ENCODE measurements at regions not wholly inside any gene's neighbourhood (a gene's known extent, or its start where the extent isn't known, plus 50 kb on each side); places are given as distances from the start of the nearest gene placed in this dataset.

DNA sequence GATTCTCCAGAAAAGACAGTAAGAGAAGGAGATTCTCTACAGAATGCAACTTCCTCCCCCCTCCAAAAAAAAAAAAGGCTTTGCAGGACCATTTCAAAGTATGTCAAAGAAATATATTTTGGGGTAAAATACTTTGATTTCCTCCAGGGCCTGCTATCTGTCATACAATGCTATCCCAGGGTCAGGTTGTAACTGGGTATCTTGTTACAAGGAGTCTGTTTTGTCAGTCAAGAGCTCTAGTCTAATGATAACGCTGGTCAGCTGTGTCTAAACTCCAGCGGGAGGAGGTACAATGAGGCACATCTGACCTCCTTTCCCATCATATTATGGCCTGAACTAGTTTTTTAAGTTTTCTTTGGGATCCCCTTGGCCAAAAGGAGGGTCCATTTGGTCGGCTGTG is 408.4 kb upstream of the CDH5 start:
- TF ChIP-seq, protein P1, sequence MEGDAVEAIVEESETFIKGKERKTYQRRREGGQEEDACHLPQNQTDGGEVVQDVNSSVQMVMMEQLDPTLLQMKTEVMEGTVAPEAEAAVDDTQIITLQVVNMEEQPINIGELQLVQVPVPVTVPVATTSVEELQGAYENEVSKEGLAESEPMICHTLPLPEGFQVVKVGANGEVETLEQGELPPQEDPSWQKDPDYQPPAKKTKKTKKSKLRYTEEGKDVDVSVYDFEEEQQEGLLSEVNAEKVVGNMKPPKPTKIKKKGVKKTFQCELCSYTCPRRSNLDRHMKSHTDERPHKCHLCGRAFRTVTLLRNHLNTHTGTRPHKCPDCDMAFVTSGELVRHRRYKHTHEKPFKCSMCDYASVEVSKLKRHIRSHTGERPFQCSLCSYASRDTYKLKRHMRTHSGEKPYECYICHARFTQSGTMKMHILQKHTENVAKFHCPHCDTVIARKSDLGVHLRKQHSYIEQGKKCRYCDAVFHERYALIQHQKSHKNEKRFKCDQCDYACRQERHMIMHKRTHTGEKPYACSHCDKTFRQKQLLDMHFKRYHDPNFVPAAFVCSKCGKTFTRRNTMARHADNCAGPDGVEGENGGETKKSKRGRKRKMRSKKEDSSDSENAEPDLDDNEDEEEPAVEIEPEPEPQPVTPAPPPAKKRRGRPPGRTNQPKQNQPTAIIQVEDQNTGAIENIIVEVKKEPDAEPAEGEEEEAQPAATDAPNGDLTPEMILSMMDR (IDR thresholded peaks at IDR 0.05): no peak
- TF ChIP-seq POLR2A (IDR thresholded peaks at IDR 0.05; ENCODE audit: low read depth) (no peak), POLR2AphosphoS5 (IDR thresholded peaks at IDR 0.05) (no peak)
